K562 (cell line): ENCODE measurements at regions not wholly inside any gene's neighbourhood (a gene's known extent, or its start where the extent isn't known, plus 50 kb on each side); places are given as distances from the start of the nearest gene placed in this dataset.
"Not testable (repeated sequence)": the region's sequence is repeated elsewhere in the genome, so short reads cannot be mapped to it uniquely, and the experiment has no call there.

ENCODE experiments used
- ATAC-seq: fragments of 200-7000 bp; cut with Tn5 transposase; 3 replicates; pipeline ENCODE4 v1.9.1; 2020; ENCODE audit warnings: moderate library complexity
- BruUV-seq: library from RNA; stranded (reverse); fragments of 400-500 nt; replicated peaks from 2 replicates; lab custom pipeline; 2021; lab: Mats Ljungman, UMichigan
- CTCF ChIA-PET: fragments of 300-600 bp; formaldehyde crosslinking; extraction: SDS; loops from one replicate; lab custom pipeline; 2021; ENCODE audit warnings: low intra/inter-chr PET ratio; lab: Yijun Ruan, JAX
- POLR2A ChIA-PET: fragments of 300-600, 350-650 bp; sonication (Branson Sonifier 250); formaldehyde crosslinking; extraction: SDS; loops from one replicate; lab custom pipeline; 2021; ENCODE audit warnings: antibody characterized with exemption, inconsistent platforms; lab: Yijun Ruan, JAX
- DNase-seq, 4 experiments: peaks; one replicate each; pipeline versions ENCODE4 v3.0.0 to v3.0.0-alpha.2; 2011 to 2018; ENCODE audit warnings: low spot score in 3 of 4, mixed read lengths in 3 of 4; ENCODE audit errors: extremely low read depth in 1 of 4
- FAIRE-seq: peaks from 2 replicates; lab custom pipeline; 2011; peaks lifted over from hg19 to GRCh38; lab: Jason Lieb, UNC
- H2AFZ ChIP-seq: 2 replicates; pipeline ENCODE4 v1.6.0; 2011; ENCODE audit warnings: low read depth, low read length, control low read depth, inconsistent platforms
- H3K27ac ChIP-seq: fragments of 200-600 bp; 3 replicates; pipeline ENCODE4 v1.8.0; 2011; ENCODE audit warnings: low read depth, mild to moderate bottlenecking, control low read depth, inconsistent platforms, low read length, moderate library complexity, mixed read lengths; ENCODE audit errors: extremely low read depth
- H3K27me3 ChIP-seq, 2 experiments: fragments of 300-600 bp in 1 of 2; 2 replicates in 1 of 2; 3 replicates in 1 of 2; pipeline versions ENCODE4 v1.6.0 to v1.8.0; 2011; ENCODE audit warnings: inconsistent platforms in 2 of 2, low read length in 2 of 2, mild to moderate bottlenecking in 1 of 2, mixed read lengths in 1 of 2, moderate library complexity in 1 of 2; ENCODE audit not compliant: control insufficient read depth in 2 of 2, insufficient read depth in 2 of 2
- H3K36me3 ChIP-seq: fragments of 300-600 bp; 3 replicates; pipeline ENCODE4 v1.8.0; 2011; ENCODE audit warnings: mild to moderate bottlenecking, low read length, inconsistent platforms; ENCODE audit not compliant: control insufficient read depth, insufficient read depth
- H3K4me1 ChIP-seq, 2 experiments: fragments of 200-600 bp in 1 of 2; replicated peaks in 1 of 2; 2 replicates in 1 of 2; 3 replicates in 1 of 2; pipeline versions ENCODE4 v1.5.1 to v1.8.0; 2011; ENCODE audit warnings: inconsistent platforms in 2 of 2, low read length in 2 of 2, mild to moderate bottlenecking in 1 of 2, mixed read lengths in 1 of 2, moderate library complexity in 1 of 2; ENCODE audit not compliant: control insufficient read depth in 2 of 2, insufficient read depth in 2 of 2
- H3K4me2 ChIP-seq: 2 replicates; pipeline ENCODE4 v1.6.1; 2011; ENCODE audit warnings: low read length, control low read depth, inconsistent platforms, mixed read lengths; ENCODE audit not compliant: insufficient read depth
- H3K4me3 ChIP-seq: fragments of 200-600 bp; sonication (generic), shearing (Covaris generic); 2 replicates; pipeline ENCODE4 v1.5.1; 2016; ENCODE audit warnings: control low read depth, inconsistent platforms
- H3K79me2 ChIP-seq: fragments of 200-600 bp; 3 replicates; pipeline ENCODE4 v1.8.0; 2011; ENCODE audit warnings: low read length, inconsistent platforms; ENCODE audit not compliant: control insufficient read depth, insufficient read depth
- H3K9ac ChIP-seq, 2 experiments: 2 replicates each; pipeline versions ENCODE4 v1.6.0 to v1.6.1; 2011; ENCODE audit warnings: low read depth in 2 of 2, low read length in 2 of 2, control low read depth in 1 of 2, inconsistent platforms in 1 of 2, mild to moderate bottlenecking in 1 of 2, mixed read lengths in 1 of 2; ENCODE audit not compliant: insufficient read depth in 1 of 2
- H3K9me1 ChIP-seq: one replicate; pipeline ENCODE4 v1.6.0; 2011; ENCODE audit warnings: inconsistent platforms, mild to moderate bottlenecking, low read length, moderate library complexity; ENCODE audit not compliant: control insufficient read depth, insufficient read depth
- H3K9me3 ChIP-seq: replicated peaks from 2 replicates; pipeline ENCODE4 v1.5.1; 2011; ENCODE audit warnings: low read depth, low read length, inconsistent platforms; ENCODE audit not compliant: control insufficient read depth, insufficient read depth
- H4K20me1 ChIP-seq: replicated peaks from 2 replicates; pipeline ENCODE4 v1.6.1; 2011; ENCODE audit warnings: low read length, inconsistent platforms, mixed read lengths; ENCODE audit not compliant: control insufficient read depth, insufficient read depth
- WGBS: fragments of 100-300 bp; shearing (Covaris generic); methylation state at CpG from one replicate; pipeline ENCODE4 v1.1.6; 2016; ENCODE audit warnings: low coverage, mixed read lengths; ENCODE audit not compliant: insufficient coverage; ENCODE audit errors: missing lambda C conversion rate; 5-methylcytosine and 5-hydroxymethylcytosine counted together
- in situ Hi-C: fragments of 300-500 bp; cut with MboI; formaldehyde crosslinking; loops from 4 replicates; pipeline ENCODE4 v1.15.0; 2018; ENCODE audit warnings: inconsistent platforms, mixed read lengths
- intact Hi-C: fragments of 100-400 bp; cut with micrococcal nuclease; formaldehyde crosslinking; loops from 2 replicates; pipeline ENCODE4 v1.14.2; 2022

DNA sequence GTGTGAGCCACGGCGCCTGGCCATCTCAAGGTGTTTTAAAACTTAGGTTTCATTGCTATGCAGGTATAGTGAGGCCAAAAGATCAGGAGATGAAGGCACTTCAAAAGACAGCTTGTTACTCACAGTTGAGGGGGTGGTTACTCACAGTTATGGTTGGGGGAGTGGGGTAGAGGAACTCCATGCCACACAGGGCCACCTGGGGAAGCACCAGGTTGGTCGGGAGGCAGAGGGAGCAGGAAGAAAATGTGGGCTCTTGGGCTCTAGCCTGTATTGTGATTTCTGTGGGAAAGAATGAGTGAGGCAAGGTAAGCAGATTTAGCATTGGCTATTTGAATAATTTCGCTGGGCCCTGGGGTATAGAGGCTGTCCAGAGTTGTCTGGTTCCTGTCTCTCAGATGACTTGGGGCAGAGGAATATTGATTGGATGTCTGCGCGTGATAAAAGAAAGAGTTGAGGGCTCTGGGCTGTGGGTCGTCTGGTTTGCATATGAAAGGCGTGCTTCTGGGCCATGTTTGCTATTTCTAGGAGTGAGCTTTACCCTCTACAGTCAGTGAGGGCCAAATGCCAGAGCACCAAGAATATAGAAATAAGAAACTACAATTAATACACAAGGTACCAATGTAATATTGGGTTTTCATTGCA is 226.1 kb upstream of the FAM240B start:
- H3K4me3 ChIP-seq, ATAC-seq, H3K27ac ChIP-seq, H3K79me2 ChIP-seq, DNase-seq, H3K4me2 ChIP-seq, H3K36me3 ChIP-seq, H3K9me1 ChIP-seq, in situ Hi-C loops, intact Hi-C loops, H2AFZ ChIP-seq, BruUV-seq, H3K9ac ChIP-seq, FAIRE-seq, H3K4me1 ChIP-seq, CTCF ChIA-PET, POLR2A ChIA-PET, H3K27me3 ChIP-seq, H3K9me3 ChIP-seq, H4K20me1 ChIP-seq: not testable (repeated sequence)
- WGBS, result no CpG with 5 or more reads among the region's 8 CpGs

DNA sequence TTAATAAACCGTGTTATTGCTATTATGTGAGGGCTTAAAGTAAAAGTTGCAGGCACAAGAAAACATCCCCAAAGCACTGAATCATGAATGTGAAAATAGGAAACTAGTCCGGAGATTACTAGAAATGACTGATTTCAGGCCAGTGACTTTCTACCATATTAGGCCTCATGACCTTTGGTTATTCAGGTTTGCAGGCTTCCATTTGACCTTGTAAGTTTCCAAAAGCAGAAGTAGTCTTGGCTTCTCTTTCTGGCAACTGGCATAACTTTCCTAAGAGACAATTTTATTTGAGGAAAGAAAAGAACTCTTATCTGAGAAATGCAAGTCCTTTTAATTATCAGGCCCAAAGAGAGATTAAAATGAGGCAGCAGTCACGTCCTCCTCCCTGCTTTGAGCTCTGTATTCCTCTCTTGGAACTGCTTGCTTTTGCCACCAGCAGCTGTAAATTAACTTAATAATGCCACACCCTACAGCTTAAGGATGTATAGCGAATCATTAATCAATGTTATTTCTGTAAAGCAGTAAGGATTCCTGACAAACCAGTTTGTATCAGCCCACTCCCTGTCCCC is 225.0 kb upstream of the FAM240B start:
- CTCF ChIA-PET, DNase-seq, H4K20me1 ChIP-seq, H3K79me2 ChIP-seq, H3K4me2 ChIP-seq, H3K36me3 ChIP-seq, H2AFZ ChIP-seq, ATAC-seq, in situ Hi-C loops, intact Hi-C loops, BruUV-seq, H3K9me3 ChIP-seq, H3K9me1 ChIP-seq, H3K27me3 ChIP-seq, H3K9ac ChIP-seq, FAIRE-seq, H3K4me3 ChIP-seq, H3K4me1 ChIP-seq, POLR2A ChIA-PET, H3K27ac ChIP-seq: not testable (repeated sequence)
- WGBS, result no CpG with 5 or more reads among the region's 4 CpGs

DNA sequence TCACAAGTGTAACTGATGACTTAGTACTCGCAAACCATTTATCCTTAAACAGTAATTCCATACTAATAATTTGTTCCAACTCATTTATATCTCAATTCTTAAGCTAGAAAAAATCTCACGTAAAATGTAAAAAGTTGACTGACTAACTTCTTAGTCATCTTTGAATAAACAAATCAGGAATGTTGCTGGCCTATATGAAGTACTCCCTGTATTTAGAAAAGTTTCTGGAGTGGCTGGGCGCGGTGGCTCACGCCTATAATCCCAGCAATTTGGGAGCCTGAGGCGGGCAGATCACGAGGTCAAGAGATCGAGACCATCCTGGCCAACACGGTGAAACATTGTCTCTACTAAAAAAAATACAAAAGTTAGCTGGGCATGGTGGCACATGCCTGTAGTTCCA is 220.6 kb upstream of the FAM240B start:
- H3K9me1 ChIP-seq, CTCF ChIA-PET, H3K79me2 ChIP-seq, BruUV-seq, FAIRE-seq, intact Hi-C loops, H4K20me1 ChIP-seq, H3K4me2 ChIP-seq, ATAC-seq, H3K9ac ChIP-seq, H3K27ac ChIP-seq, DNase-seq, H3K4me3 ChIP-seq, in situ Hi-C loops, H3K9me3 ChIP-seq, H3K27me3 ChIP-seq, H3K36me3 ChIP-seq, POLR2A ChIA-PET, H3K4me1 ChIP-seq, H2AFZ ChIP-seq: not testable (repeated sequence)
- no CpG with 5 or more reads among the region's 9 CpGs for WGBS

DNA sequence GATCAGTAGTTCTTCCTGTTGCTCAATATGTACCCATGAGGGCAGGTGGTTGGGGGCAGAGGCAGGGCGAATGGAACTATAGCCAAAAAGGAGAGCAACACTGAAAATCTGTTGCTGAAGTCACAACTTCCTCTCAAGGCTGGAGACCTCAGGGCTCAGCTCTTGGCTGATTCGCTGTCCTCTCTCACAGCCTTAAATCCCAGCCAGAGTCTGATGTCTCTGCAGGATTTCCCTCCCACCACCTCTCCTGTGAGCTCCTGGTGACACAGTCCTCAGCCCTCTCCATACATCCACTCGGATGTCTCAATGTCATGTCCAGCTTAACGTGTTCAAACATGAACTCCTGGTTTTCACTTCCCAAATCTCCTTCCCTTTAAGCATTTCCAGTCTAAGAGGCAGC is 218.7 kb upstream of the FAM240B start:
- CTCF ChIA-PET, H3K79me2 ChIP-seq, H3K9me1 ChIP-seq, intact Hi-C loops, ATAC-seq, H3K9me3 ChIP-seq, H3K9ac ChIP-seq, H3K4me1 ChIP-seq, H3K4me2 ChIP-seq, BruUV-seq, POLR2A ChIA-PET, H4K20me1 ChIP-seq, H3K27me3 ChIP-seq, H2AFZ ChIP-seq, H3K4me3 ChIP-seq, H3K36me3 ChIP-seq, H3K27ac ChIP-seq, DNase-seq, FAIRE-seq, in situ Hi-C loops: not testable (repeated sequence)
- no CpG with 5 or more reads among the region's 4 CpGs for WGBS
